ENCODE measurements at regions not wholly inside any gene's neighbourhood (a gene's known extent, or its start where the extent isn't known, plus 50 kb on each side); places are given as distances from the start of the nearest gene placed in this dataset.

- TF ChIP-seq CTCF (IDR thresholded peaks at IDR 0.05) (no peak), SIN3A (IDR thresholded peaks at IDR 0.05; ENCODE audit: borderline replicate concordance, insufficient read depth, low read depth, low read length) (no peak), REST (IDR thresholded peaks at IDR 0.05; ENCODE audit: insufficient read depth in 1 of 2, low read depth in 2 of 2, low read length in 1 of 2) (no peak), POLR2AphosphoS5 (IDR thresholded peaks at IDR 0.05; ENCODE audit: low read depth, low read length) (no peak), TCF7L2 (IDR thresholded peaks at IDR 0.05; ENCODE audit: low read depth, low read length) (no peak)
These were observed 408.6 kb upstream of the ROBO2 start for GRCh38 chr3:76631251-76631650.

All from Panc1 (cell line).